ENCODE measurements at regions not wholly inside any gene's neighbourhood (a gene's known extent, or its start where the extent isn't known, plus 50 kb on each side); places are given as distances from the start of the nearest gene placed in this dataset.
"Not testable (repeated sequence)": the region's sequence is repeated elsewhere in the genome, so short reads cannot be mapped to it uniquely, and the experiment has no call there.

DNA sequence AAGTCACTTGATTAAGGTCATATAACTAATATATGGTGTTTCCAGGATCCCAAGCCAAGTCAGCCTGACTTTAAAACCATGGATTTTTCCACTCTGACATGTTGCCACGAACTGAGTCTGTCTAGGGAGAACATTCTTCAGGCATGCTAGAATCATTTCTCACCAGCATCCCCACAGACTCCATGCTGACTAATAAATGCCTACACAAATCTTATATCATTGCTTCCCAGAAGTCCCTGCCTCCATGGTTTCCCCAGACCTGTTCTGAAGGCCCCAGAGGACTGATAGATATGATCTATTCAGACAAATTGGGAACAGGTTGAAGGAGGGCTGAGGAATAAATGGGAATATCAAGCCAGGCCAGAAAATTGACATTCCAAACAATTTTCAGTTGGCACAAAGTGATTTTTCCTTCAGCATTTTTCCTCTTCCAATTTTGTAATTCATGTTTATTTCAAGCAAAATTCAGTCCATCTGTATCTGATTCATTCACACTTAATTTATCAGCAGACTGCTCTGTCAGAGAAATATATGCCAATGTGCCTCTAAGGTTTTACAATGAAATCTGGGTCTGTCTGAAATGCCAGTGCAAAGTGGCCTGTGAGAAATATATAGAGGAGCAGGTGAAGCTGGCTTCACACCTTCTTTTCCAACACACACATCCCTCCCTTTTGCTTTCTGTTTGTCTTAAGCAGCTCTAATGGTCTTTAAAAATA, 413.6 kb upstream of the TNC start:
- peaks cover 22 to 29% of the 10 kb centered on the region in 2 donors for H3K27me3 Mint-ChIP-seq
- no peaks in the 10 kb centered on the region for H3K36me3 Mint-ChIP-seq (ENCODE audit: insufficient read depth)
- ATAC-seq (replicated peaks) (no peak), DNase-seq (no peak)
- H3K27ac Mint-ChIP-seq: no peak overlapping the region
- no peak overlapping the region for H3K4me3 Mint-ChIP-seq
- no peaks in the 10 kb centered on the region for H3K4me1 Mint-ChIP-seq (ENCODE audit: low read depth in 2 of 2)
- H3K9me3 Mint-ChIP-seq: no peaks in the 10 kb centered on the region

DNA sequence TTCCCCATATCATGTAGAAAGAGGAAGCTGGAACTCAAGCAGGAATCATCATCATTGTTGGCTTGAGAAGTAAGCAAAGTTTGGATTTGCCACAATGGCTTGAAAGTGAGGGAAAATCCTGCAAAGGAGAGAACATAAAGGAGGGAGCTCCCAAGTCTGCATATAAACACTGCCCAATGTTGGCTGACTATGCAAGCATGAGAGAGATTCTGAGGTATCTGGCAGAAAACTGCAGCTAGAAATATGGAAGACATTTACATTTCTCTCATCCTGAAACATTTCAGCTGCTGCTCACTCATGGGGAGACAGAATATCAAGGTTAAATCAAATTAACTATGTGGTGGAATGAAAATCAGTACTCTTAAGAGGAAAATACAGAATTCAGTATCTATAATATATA, 415.6 kb upstream of the TNC start:
- no peak for ATAC-seq (replicated peaks)
- Mint-ChIP-seq H3K27ac (no peak overlapping the region), H3K4me1 (ENCODE audit: low read depth in 2 of 2) (no peaks in the 10 kb centered on the region)

DNA sequence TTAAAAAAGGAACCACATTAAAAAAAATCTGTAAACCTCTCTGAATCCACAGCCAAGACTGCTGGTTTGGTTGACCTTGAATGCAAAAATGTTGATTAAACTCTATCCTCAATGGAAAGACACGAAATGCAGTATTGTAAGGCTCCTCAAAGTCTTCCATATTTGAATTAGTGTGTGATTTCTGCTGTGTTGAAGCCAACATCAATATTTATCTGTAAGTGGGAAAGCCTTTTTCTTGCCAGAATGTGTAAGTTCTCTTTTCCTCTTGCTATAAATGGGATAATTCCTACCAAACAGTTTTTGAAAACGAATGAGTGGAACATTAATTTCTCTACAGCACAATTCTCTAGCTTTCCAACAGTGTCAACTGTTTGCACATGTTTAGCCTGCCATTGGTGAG, 422.1 kb upstream of the TNC start:
- Mint-ChIP-seq H3K9me3 (no peaks in the 10 kb centered on the region), H3K27ac (no peak overlapping the region), H3K36me3 (ENCODE audit: insufficient read depth) (no peaks in the 10 kb centered on the region), H3K27me3 (peaks cover 2 to 19% of the 10 kb centered on the region in 2 donors), H3K4me1 (ENCODE audit: low read depth in 2 of 2) (no peaks in the 10 kb centered on the region), H3K4me3 (no peak overlapping the region)
- no peak for DNase-seq
- no peak for ATAC-seq (replicated peaks)

More for the DNA sequence above, 415.6 kb upstream of the TNC start:
- Mint-ChIP-seq H3K27me3 (peaks cover 22 to 29% of the 10 kb centered on the region in 2 donors), H3K9me3 (no peaks in the 10 kb centered on the region), H3K36me3 (ENCODE audit: insufficient read depth) (no peaks in the 10 kb centered on the region), H3K4me3 (no peak overlapping the region)
- no peak for DNase-seq

DNA sequence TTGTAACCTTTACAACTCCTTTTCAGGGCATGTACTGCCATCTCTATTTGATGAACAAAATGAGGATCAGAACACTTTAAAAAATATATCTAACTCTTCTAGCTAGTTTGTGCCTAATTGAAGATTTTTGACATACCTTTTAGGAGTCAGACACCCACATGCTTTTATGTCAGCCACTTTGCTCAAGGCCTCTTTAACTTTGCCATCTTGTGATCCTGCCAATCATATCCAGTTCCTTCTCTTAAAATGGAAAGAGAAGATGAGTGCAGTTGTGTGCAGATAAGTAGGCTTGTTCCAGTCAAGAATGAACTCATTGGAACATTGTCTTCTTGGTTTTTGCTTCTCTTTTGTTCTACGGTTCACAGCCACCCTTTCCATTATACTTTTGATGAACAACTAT, 425.6 kb upstream of the TNC start:
- Mint-ChIP-seq H3K27ac (no peak overlapping the region), H3K4me1 (ENCODE audit: low read depth in 2 of 2) (no peaks in the 10 kb centered on the region), H3K36me3 (ENCODE audit: insufficient read depth) (no peaks in the 10 kb centered on the region), H3K4me3 (no peak overlapping the region), H3K27me3 (peaks cover 0 to 27% of the 10 kb centered on the region in 2 donors), H3K9me3 (no peaks in the 10 kb centered on the region)
- no peak for ATAC-seq (replicated peaks)
- DNase-seq: no peak

DNA sequence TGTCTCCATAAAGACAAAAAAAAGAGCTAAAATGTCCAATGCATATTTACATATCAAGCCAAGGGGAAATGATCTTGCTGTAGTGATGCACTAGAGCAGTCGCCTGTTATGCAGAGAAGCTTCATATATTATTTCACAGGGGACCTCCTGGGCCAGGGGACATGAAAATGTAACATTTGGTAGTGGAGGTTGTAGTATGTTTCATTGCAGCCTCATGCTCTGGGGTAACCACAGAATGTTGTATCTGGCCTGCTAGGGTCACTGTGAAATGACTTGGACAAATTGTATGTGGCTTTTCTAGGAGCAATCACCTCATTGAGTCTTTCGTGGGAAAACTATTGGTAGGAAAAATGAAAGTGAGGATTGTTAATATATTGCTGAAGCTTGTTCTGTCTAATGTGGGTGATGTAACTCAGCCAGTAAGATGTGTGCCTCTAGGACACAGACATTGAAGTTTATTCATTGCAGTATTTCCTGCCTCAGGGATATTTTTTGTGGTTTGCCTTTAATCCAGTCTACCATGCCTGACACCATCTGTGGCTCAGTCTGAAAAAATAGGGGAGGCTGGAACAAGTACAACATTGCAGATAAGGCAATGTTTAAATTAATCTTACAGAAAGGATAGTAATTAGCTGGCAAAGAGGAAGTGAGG, 430.8 kb upstream of the TNC start:
- Mint-ChIP-seq H3K9me3 (no peaks in the 10 kb centered on the region), H3K27me3 (peaks cover 0 to 18% of the 10 kb centered on the region in 2 donors), H3K27ac (no peak overlapping the region), H3K36me3 (ENCODE audit: insufficient read depth) (no peaks in the 10 kb centered on the region), H3K4me3 (no peak overlapping the region), H3K4me1 (ENCODE audit: low read depth in 2 of 2) (no peaks in the 10 kb centered on the region)
- ATAC-seq (replicated peaks) (no peak), DNase-seq (no peak)

DNA sequence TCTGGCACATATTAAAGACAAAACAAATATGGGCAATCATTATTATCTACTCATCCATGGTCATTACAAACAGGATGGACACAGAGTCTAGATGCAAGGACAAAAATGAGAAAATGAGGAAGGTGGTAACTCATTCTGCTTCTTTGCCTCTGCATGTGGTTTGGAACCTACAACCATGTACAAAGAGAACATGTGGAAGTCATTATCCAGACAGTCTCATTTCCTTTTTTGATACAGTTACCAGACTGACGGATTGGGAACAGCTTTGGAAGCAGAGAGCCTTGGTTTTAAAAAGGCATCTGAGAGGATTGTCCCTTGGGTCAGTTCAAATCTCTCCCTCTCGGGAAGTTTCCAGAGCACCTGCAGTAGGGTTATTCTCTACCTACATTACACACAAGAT, 433.4 kb upstream of the TNC start:
- no peak overlapping the region for H3K4me3 Mint-ChIP-seq
- DNase-seq: no peak

DNA sequence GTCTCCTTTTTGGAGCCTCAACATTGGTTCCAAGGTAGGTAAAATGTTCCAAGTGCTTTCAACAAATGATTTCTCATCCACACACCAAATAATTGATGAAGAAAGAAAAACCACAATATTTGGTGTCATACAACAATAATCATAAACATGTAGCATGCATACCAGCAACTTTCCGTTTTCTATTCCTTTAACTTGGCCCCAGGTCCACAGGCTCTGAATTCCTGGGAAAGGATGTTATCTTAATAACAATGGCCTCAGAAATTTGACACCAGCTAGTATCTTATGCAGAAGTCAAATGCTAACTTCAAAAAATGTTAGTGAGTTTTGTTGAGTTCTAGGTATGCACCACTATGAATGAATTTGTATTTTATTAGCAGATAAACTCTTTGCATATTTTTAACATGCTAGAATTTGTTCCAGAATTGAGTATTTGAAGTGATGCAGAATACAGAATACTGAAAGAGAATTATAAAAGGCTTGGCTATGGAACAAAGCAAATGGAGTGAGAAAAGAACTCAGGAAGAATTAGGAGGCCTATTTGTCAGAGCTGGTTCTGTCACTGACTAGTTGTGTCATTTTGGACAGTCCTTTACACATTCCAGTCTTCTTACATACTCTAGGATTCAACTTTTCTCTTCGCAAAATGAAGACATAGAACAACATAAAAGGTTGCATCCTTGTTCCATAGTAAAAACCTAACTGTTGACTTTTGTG, 435.3 kb upstream of the TNC start:
- H3K36me3 Mint-ChIP-seq (ENCODE audit: insufficient read depth): no peaks in the 10 kb centered on the region

More for the DNA sequence above, 433.4 kb upstream of the TNC start:
- peaks cover 0 to 28% of the 10 kb centered on the region in 2 donors for H3K27me3 Mint-ChIP-seq
- H3K9me3 Mint-ChIP-seq: peaks cover 3 to 5% of the 10 kb centered on the region in 2 donors
- H3K4me1 Mint-ChIP-seq (ENCODE audit: low read depth in 2 of 2): no peaks in the 10 kb centered on the region
- no peak for ATAC-seq (replicated peaks)
- no peaks in the 10 kb centered on the region for H3K36me3 Mint-ChIP-seq (ENCODE audit: insufficient read depth)
- no peak overlapping the region for H3K27ac Mint-ChIP-seq

DNA sequence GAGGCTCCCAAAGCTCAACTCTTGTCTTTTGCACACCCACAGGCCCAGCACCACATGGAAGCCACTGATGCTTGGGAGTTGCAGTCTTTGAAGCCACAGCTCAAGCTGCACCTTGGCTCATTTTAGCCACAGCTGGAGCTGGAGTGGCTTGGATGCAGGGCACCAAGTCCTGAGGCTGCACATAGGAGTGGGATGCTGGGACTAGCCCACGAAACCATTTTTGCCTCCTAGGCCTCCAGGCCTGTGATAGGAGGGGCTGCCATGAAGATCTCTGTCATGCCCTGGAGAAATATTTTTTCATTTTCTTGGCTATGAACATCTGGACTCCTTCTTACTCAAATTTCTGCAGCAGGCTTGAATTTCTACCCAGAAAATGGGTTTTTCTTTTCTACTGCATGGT, 438.5 kb upstream of the TNC start:
- Mint-ChIP-seq H3K27ac (no peak overlapping the region), H3K9me3 (peaks cover 3 to 6% of the 10 kb centered on the region in 2 donors), H3K4me3 (no peak overlapping the region), H3K27me3 (peaks cover 0 to 15% of the 10 kb centered on the region in 2 donors), H3K36me3 (ENCODE audit: insufficient read depth) (no peaks in the 10 kb centered on the region), H3K4me1 (ENCODE audit: low read depth in 2 of 2) (no peaks in the 10 kb centered on the region)
- ATAC-seq (replicated peaks) (no peak), DNase-seq (no peak)

More for the DNA sequence above, 435.3 kb upstream of the TNC start:
- Mint-ChIP-seq H3K4me1 (ENCODE audit: low read depth in 2 of 2) (no peaks in the 10 kb centered on the region), H3K27me3 (peaks cover 0 to 25% of the 10 kb centered on the region in 2 donors), H3K9me3 (peaks cover 3 to 6% of the 10 kb centered on the region in 2 donors), H3K27ac (no peak overlapping the region), H3K4me3 (no peak overlapping the region)
- DNase-seq: no peak
- ATAC-seq (replicated peaks): no peak

DNA sequence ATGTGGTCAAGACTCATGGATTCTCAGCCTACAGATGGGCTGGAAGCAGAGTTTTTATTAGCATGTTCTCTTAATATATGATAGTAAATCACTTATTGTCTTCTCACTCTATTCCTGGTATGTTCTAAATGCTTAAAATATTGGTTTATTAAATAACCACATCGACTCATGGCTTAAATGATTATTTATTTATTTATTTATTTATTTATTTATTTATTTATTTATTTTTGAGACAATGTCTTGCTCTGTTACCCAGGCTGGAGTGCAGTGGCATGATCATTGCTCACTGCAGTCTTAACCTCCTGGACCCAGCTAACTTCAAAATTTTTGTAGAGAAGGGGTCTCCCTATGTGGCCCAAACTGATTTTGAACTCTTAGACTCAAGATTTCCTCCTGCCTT, 457.2 kb upstream of the TNC start:
- H3K27me3 Mint-ChIP-seq: no peaks in the 10 kb centered on the region
- no peak for DNase-seq
- no peaks in the 10 kb centered on the region for H3K4me1 Mint-ChIP-seq (ENCODE audit: low read depth in 2 of 2)
- no peak overlapping the region for H3K4me3 Mint-ChIP-seq
- no peak overlapping the region for H3K27ac Mint-ChIP-seq
- no peaks in the 10 kb centered on the region for H3K36me3 Mint-ChIP-seq (ENCODE audit: insufficient read depth)
- H3K9me3 Mint-ChIP-seq: no peaks in the 10 kb centered on the region
- ATAC-seq (replicated peaks): no peak

DNA sequence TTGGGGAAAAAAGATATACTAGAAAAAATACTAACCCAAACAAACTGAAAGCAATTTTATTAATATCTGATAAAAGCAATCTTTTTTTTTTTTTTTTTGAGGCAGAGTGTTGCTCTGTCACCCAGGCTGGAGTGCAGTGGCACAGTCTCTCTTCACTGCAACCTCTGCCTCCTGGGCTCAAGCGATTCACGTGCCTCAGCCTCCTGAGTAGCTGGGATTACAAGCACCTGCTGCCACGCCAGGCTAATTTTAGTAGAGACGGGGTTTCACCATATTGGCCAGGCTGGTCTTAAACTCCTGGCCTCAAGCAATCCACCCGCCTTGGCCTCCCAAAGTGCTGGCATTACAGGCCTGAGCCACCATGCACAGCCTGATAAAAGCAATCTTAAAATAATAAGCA, 467.5 kb upstream of the TNC start:
- not testable (repeated sequence) for DNase-seq; H3K4me1 Mint-ChIP-seq (ENCODE audit: low read depth in 2 of 2); ATAC-seq (replicated peaks); H3K27ac Mint-ChIP-seq; H3K9me3 Mint-ChIP-seq; H3K4me3 Mint-ChIP-seq; H3K36me3 Mint-ChIP-seq (ENCODE audit: insufficient read depth)
- peaks cover 7 to 19% of the 10 kb centered on the region in 2 donors for H3K27me3 Mint-ChIP-seq

DNA sequence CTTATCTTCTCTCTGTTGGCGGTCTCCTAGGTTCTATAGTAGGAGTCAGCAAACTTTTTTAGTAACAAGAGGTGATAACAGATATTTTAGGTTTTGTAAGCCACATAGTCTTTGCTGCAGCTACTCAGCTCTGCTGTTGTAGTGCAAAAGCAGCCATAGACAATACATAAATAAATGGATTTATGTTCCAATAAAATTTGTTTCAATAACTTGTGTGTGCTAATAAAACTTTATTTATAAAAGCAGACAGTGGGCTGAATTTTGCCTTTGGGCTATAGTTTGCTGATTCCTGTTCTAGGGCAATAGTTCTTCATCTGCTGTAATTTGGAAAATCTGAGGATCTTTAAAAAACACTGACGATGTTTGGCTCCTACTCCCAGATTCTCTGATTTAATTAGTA, 469.4 kb upstream of the TNC start:
- H3K27ac Mint-ChIP-seq: no peak overlapping the region
- DNase-seq: no peak
- H3K4me1 Mint-ChIP-seq (ENCODE audit: low read depth in 2 of 2): no peaks in the 10 kb centered on the region

DNA sequence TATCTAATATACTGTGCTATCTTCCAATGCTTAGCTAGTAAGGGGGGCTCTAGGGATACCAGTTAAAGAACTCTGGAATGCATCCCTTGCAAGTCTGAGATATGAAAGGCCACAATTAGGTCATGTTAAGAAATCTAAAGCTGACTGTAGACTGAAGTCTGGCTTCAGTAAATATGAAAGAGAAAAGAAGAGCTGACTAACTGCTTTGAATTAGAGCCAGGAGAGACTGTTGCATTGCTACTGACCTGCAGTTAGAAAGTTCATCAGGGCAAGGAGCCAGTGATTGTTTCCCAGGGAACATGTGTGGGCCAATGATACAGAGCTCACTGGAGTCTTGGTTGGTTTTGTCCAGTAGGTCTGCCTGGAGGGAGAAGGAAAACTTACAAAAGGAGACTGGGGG, 472.1 kb upstream of the TNC start:
- H3K27ac Mint-ChIP-seq: no peak overlapping the region

More for the DNA sequence above, 469.4 kb upstream of the TNC start:
- Mint-ChIP-seq H3K9me3 (no peaks in the 10 kb centered on the region), H3K27me3 (peaks cover 7 to 27% of the 10 kb centered on the region in 2 donors), H3K4me3 (no peak overlapping the region), H3K36me3 (ENCODE audit: insufficient read depth) (no peaks in the 10 kb centered on the region)
- no peak for ATAC-seq (replicated peaks)

DNA sequence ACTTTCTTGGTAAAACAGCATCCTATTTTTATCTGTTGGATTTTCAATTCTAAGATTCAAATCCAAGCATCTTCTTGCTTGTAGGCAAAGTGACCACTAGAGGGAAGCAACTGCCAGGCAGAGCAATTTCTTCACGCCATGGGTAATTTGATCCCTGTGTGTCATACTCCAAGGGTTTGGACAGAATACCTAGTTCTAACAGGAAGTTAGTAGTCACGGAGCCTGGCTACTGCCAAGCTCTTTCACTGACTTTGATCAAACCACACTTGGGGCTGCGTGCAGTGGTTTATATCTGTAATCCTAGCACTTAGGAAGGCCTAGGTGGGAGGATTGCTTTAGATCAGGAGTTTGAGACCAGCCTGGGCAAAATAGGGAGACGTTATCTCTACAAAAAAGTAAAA, 473.6 kb upstream of the TNC start:
- Mint-ChIP-seq H3K27ac (no peak overlapping the region), H3K36me3 (ENCODE audit: insufficient read depth) (no peaks in the 10 kb centered on the region), H3K9me3 (no peaks in the 10 kb centered on the region), H3K4me1 (ENCODE audit: low read depth in 2 of 2) (peaks cover 0 to 1% of the 10 kb centered on the region in 2 donors), H3K27me3 (peaks cover 19 to 48% of the 10 kb centered on the region in 2 donors), H3K4me3 (no peak overlapping the region)
- no peak for ATAC-seq (replicated peaks)
- no peak for DNase-seq

More for the DNA sequence above, 472.1 kb upstream of the TNC start:
- H3K36me3 Mint-ChIP-seq (ENCODE audit: insufficient read depth): no peaks in the 10 kb centered on the region
- peaks cover 7 to 32% of the 10 kb centered on the region in 2 donors for H3K27me3 Mint-ChIP-seq
- no peaks in the 10 kb centered on the region for H3K9me3 Mint-ChIP-seq
- no peak overlapping the region for H3K4me3 Mint-ChIP-seq
- H3K4me1 Mint-ChIP-seq (ENCODE audit: low read depth in 2 of 2): peaks cover 0 to 1% of the 10 kb centered on the region in 2 donors
- no peak for ATAC-seq (replicated peaks)
- no peak for DNase-seq

Data from effector memory CD8-positive, alpha-beta T cell (primary cell).